ENCODE measurements at regions not wholly inside any gene's neighbourhood (a gene's known extent, or its start where the extent isn't known, plus 50 kb on each side); places are given as distances from the start of the nearest gene placed in this dataset.

- TF ChIP-seq SUPT20H (IDR thresholded peaks at IDR 0.05; ENCODE audit: borderline replicate concordance, control insufficient read depth, low read depth, low read length) (no peak), SUZ12 (IDR thresholded peaks at IDR 0.05; ENCODE audit: unreplicated experiment) (no peak), CBFB (IDR thresholded peaks at IDR 0.05; ENCODE audit: low read depth) (no peak), HDAC6 (IDR thresholded peaks at IDR 0.05; ENCODE audit: unreplicated experiment) (no peak), E2F8 (IDR thresholded peaks at IDR 0.05; ENCODE audit: low read depth, partially characterized antibody) (no peak)
These were observed 122.0 kb downstream of the USP22 start (continued) for GRCh38 chr17:20920815-20921199.

- RAD21 ChIA-PET (ENCODE audit: unreplicated experiment), result no interaction called here
- ATAC-seq, result no peak
- Histone ChIP-seq H3K27ac (ENCODE audit: control insufficient read depth, insufficient read depth) (no peak overlapping the region), H2AFZ (ENCODE audit: control insufficient read depth, low read depth, low read length) (no peak overlapping the region), H3K4me1 (ENCODE audit: control insufficient read depth, insufficient read depth, low read length) (no peaks in the 10 kb centered on the region), H3K4me3 (no peak overlapping the region), H3K4me2 (ENCODE audit: control insufficient read depth, insufficient read depth) (no peak overlapping the region), H4K20me1 (ENCODE audit: control insufficient read depth, insufficient read depth) (no peaks in the 10 kb centered on the region), H3K79me2 (ENCODE audit: control insufficient read depth, insufficient read depth, low read length) (no peaks in the 10 kb centered on the region), H3K9me3 (replicated peaks; ENCODE audit: control insufficient read depth, insufficient read depth, low read length) (no peaks in the 10 kb centered on the region), H3K36me3 (ENCODE audit: control insufficient read depth in 2 of 2, insufficient read depth in 2 of 2, low read length in 1 of 2) (no peaks in the 10 kb centered on the region), H3K9ac (ENCODE audit: control insufficient read depth, insufficient read depth, low read length) (no peak overlapping the region), H3K27me3 (replicated peaks in 1 of 2; ENCODE audit: control insufficient read depth in 2 of 2, insufficient read depth in 2 of 2, low read length in 1 of 2) (no peaks in the 10 kb centered on the region; a peak in 1 of 4 replicates)
- in situ Hi-C loops (cut with MboI), result no loop called here
- no peak for DNase-seq (ENCODE audit: low read depth, low spot score)
- 0% methylated on average over 1 of the region's 1 CpG for WGBS (ENCODE audit: insufficient coverage, insufficient replicate concordance, low lambda C conversion rate, missing lambda C conversion rate)
- SMC1A ChIA-PET (ENCODE audit: uncharacterized antibody, unreplicated experiment), result interaction anchor here (0.8 kb wide), 1 partner anchor 245 kb away, joined by 3 read pairs; no protein-coding TSS in a partner anchor
- FAIRE-seq, result no peak
- intact Hi-C loops (cut with micrococcal nuclease; ENCODE audit: unreplicated experiment), result no loop called here
- POLR2A ChIA-PET, result no interaction called here
- CTCF ChIA-PET, result no interaction called here
- no TSS peak for BruUV-seq (replicated peaks)
- TF ChIP-seq SUZ12 (IDR thresholded peaks at IDR 0.05; ENCODE audit: unreplicated experiment) (no peak), KLF5 (IDR thresholded peaks at IDR 0.05; ENCODE audit: partially characterized antibody) (no peak), CEBPB (IDR thresholded peaks at IDR 0.05; ENCODE audit: borderline replicate concordance in 1 of 2, low read depth in 2 of 2, low read length in 2 of 2) (no peak), BACH1 (IDR thresholded peaks at IDR 0.05; ENCODE audit: borderline replicate concordance) (no peak), KAT2A (conservative IDR thresholded peaks at IDR 0.05; ENCODE audit: control insufficient read depth, low read depth, low read length) (no peak), ZNF687 (IDR thresholded peaks at IDR 0.05) (no peak), ZBTB40 (IDR thresholded peaks at IDR 0.05; ENCODE audit: borderline replicate concordance) (no peak)
These were observed 120.6 kb downstream of the USP22 start for GRCh38 chr17:20922128-20922670.

Measured in GM12878 (cell line).